ENCODE measurements at regions not wholly inside any gene's neighbourhood (a gene's known extent, or its start where the extent isn't known, plus 50 kb on each side); places are given as distances from the start of the nearest gene placed in this dataset.

GRCh38 chr5:154679501-154679900 is 75.7 kb upstream of the LARP1 start:
- Histone ChIP-seq H3K27me3 (ENCODE audit: insufficient read depth, low read depth, low read length) (no peaks in the 10 kb centered on the region), H4K20me1 (ENCODE audit: insufficient read depth) (no peaks in the 10 kb centered on the region), H3K27ac (ENCODE audit: low read length) (no peak overlapping the region), H3K79me2 (replicated peaks; ENCODE audit: insufficient read depth, low read length) (no peaks in the 10 kb centered on the region), H2AFZ (ENCODE audit: low read depth, low read length) (no peak overlapping the region), H3F3A (ENCODE audit: insufficient read depth, low read length, poor library complexity, severe bottlenecking) (no peaks in the 10 kb centered on the region), H3K36me3 (ENCODE audit: insufficient read depth, low read length) (no peaks in the 10 kb centered on the region), H3K9ac (ENCODE audit: low read length) (no peak overlapping the region), H3K4me3 (ENCODE audit: low read length) (no peak overlapping the region), H3K4me2 (ENCODE audit: low read length) (no peak overlapping the region), H3K9me3 (ENCODE audit: low read length) (no peaks in the 10 kb centered on the region), H3K9me2 (ENCODE audit: insufficient read depth, low read length) (no peaks in the 10 kb centered on the region)
- TF ChIP-seq TAF1 (IDR thresholded peaks at IDR 0.05; ENCODE audit: low read depth): no peak
- TF ChIP-seq SMC3 (conservative IDR thresholded peaks at IDR 0.05; ENCODE audit: poor library complexity): no peak
- TF ChIP-seq CTCF (IDR thresholded peaks at IDR 0.05; ENCODE audit: poor library complexity, severe bottlenecking): no peak
- no peak for TF ChIP-seq EZH2 (IDR thresholded peaks at IDR 0.05; ENCODE audit: borderline replicate concordance, insufficient read depth, low read length, poor library complexity, severe bottlenecking)
- no peak for TF ChIP-seq EP300 (conservative IDR thresholded peaks at IDR 0.05; ENCODE audit: poor library complexity, severe bottlenecking)
- no peak for TF ChIP-seq POLR2AphosphoS5 (IDR thresholded peaks at IDR 0.05)
- no peak for TF ChIP-seq REST (IDR thresholded peaks at IDR 0.05; ENCODE audit: borderline replicate concordance)
- no peak for TF ChIP-seq MXI1 (conservative IDR thresholded peaks at IDR 0.05; ENCODE audit: poor library complexity, severe bottlenecking)
- no peak for TF ChIP-seq RAD21 (conservative IDR thresholded peaks at IDR 0.05)

GRCh38 chr5:154677921-154678320 is 77.3 kb upstream of the LARP1 start:
- no peak for TF ChIP-seq EP300 (conservative IDR thresholded peaks at IDR 0.05; ENCODE audit: poor library complexity, severe bottlenecking)
- TF ChIP-seq REST (IDR thresholded peaks at IDR 0.05; ENCODE audit: borderline replicate concordance): no peak
- TF ChIP-seq SMC3 (conservative IDR thresholded peaks at IDR 0.05; ENCODE audit: poor library complexity): no peak
- no peak for TF ChIP-seq CTCF (IDR thresholded peaks at IDR 0.05; ENCODE audit: poor library complexity, severe bottlenecking)
- no peak for TF ChIP-seq EZH2 (IDR thresholded peaks at IDR 0.05; ENCODE audit: borderline replicate concordance, insufficient read depth, low read length, poor library complexity, severe bottlenecking)
- TF ChIP-seq POLR2AphosphoS5 (IDR thresholded peaks at IDR 0.05): no peak
- TF ChIP-seq TAF1 (IDR thresholded peaks at IDR 0.05; ENCODE audit: low read depth): no peak
- TF ChIP-seq RAD21 (conservative IDR thresholded peaks at IDR 0.05): no peak
- no peak for TF ChIP-seq MXI1 (conservative IDR thresholded peaks at IDR 0.05; ENCODE audit: poor library complexity, severe bottlenecking)
- Histone ChIP-seq H3K79me2 (replicated peaks; ENCODE audit: insufficient read depth, low read length) (no peaks in the 10 kb centered on the region), H3K4me2 (ENCODE audit: low read length) (no peak overlapping the region), H3K9me2 (ENCODE audit: insufficient read depth, low read length) (no peaks in the 10 kb centered on the region), H3K4me3 (ENCODE audit: low read length) (no peak overlapping the region), H2AFZ (ENCODE audit: low read depth, low read length) (no peak overlapping the region), H3K27ac (ENCODE audit: low read length) (no peak overlapping the region), H3K9me3 (ENCODE audit: low read length) (no peaks in the 10 kb centered on the region), H3K9ac (ENCODE audit: low read length) (no peak overlapping the region), H4K20me1 (ENCODE audit: insufficient read depth) (no peaks in the 10 kb centered on the region), H3K36me3 (ENCODE audit: insufficient read depth, low read length) (no peaks in the 10 kb centered on the region), H3K27me3 (ENCODE audit: insufficient read depth, low read depth, low read length) (no peaks in the 10 kb centered on the region), H3F3A (ENCODE audit: insufficient read depth, low read length, poor library complexity, severe bottlenecking) (no peaks in the 10 kb centered on the region)
